CD4-positive, alpha-beta T cell treated with Interleukin-6 at 100 ng/mL for 8 hours (primary cell): ENCODE measurements at regions not wholly inside any gene's neighbourhood (a gene's known extent, or its start where the extent isn't known, plus 50 kb on each side); places are given as distances from the start of the nearest gene placed in this dataset.
"Not testable (repeated sequence)": the region's sequence is repeated elsewhere in the genome, so short reads cannot be mapped to it uniquely, and the experiment has no call there.

Source experiments
- DNase-seq: peaks from one replicate; pipeline ENCODE4 v3.0.0-alpha.2; 2020; ENCODE audit warnings: mixed read lengths, low spot score

GRCh38 chr7:69402696-69403095, 195.6 kb upstream of the AUTS2 start:
- no peak for DNase-seq

GRCh38 chr7:69403169-69403568, 195.1 kb upstream of the AUTS2 start:
- DNase-seq = no peak

GRCh38 chr7:69411018-69411417, 187.3 kb upstream of the AUTS2 start:
- no peak for DNase-seq

GRCh38 chr7:69411466-69411865, 186.8 kb upstream of the AUTS2 start:
- DNase-seq = no peak

GRCh38 chr7:69412331-69413146, 185.7 kb upstream of the AUTS2 start:
- no peak for DNase-seq

- DNase-seq = no peak
Measured at GRCh38 chr7:69414555-69414954, 183.7 kb upstream of the AUTS2 start.

GRCh38 chr7:69418869-69419670, 179.2 kb upstream of the AUTS2 start:
- DNase-seq = no peak

- DNase-seq = no peak
Measured at GRCh38 chr7:69419934-69420333, 178.3 kb upstream of the AUTS2 start.

- DNase-seq = no peak
Measured at GRCh38 chr7:69422574-69422985, 175.7 kb upstream of the AUTS2 start.

GRCh38 chr7:69426705-69427104, 171.6 kb upstream of the AUTS2 start:
- DNase-seq = no peak

GRCh38 chr7:69428089-69428488, 170.2 kb upstream of the AUTS2 start:
- no peak for DNase-seq

- DNase-seq = no peak
Measured at GRCh38 chr7:69429911-69430383, 168.3 kb upstream of the AUTS2 start.

GRCh38 chr7:69430384-69431021, 167.8 kb upstream of the AUTS2 start:
- no peak for DNase-seq

- DNase-seq = no peak
Measured at GRCh38 chr7:69431626-69432025, 166.6 kb upstream of the AUTS2 start.

GRCh38 chr7:69432276-69432675, 166.0 kb upstream of the AUTS2 start:
- DNase-seq = not testable (repeated sequence)

GRCh38 chr7:69433081-69433480, 165.2 kb upstream of the AUTS2 start:
- DNase-seq = no peak

- DNase-seq = no peak
Measured at GRCh38 chr7:69434398-69434815, 163.9 kb upstream of the AUTS2 start.

- DNase-seq = no peak
Measured at GRCh38 chr7:69435711-69436110, 162.6 kb upstream of the AUTS2 start.

- no peak for DNase-seq
Measured at GRCh38 chr7:69436946-69437345, 161.3 kb upstream of the AUTS2 start.

- no peak for DNase-seq
Measured at GRCh38 chr7:69438584-69439412, 159.5 kb upstream of the AUTS2 start.

GRCh38 chr7:69439636-69440325, 158.5 kb upstream of the AUTS2 start:
- no peak for DNase-seq
